ENCODE measurements at regions not wholly inside any gene's neighbourhood (a gene's known extent, or its start where the extent isn't known, plus 50 kb on each side); places are given as distances from the start of the nearest gene placed in this dataset.

- no peaks in the 10 kb centered on the region for H3K4me1 Mint-ChIP-seq (ENCODE audit: low read depth)
- no peaks in the 10 kb centered on the region for H3K36me3 Mint-ChIP-seq (ENCODE audit: low read depth)
- no peaks in the 10 kb centered on the region for H3K9me3 Mint-ChIP-seq
- intact Hi-C loops (cut with micrococcal nuclease), result no loop called here
- no peak overlapping the region for H3K4me3 Mint-ChIP-seq
- no peak overlapping the region for H3K27ac Mint-ChIP-seq
- no peak for DNase-seq (ENCODE audit: low spot score)
- H3K27me3 Mint-ChIP-seq (ENCODE audit: insufficient read depth), result no peaks in the 10 kb centered on the region
Observed at GRCh38 chr16:85216522-85217375, 104.5 kb upstream of the CIBAR2 start.

GRCh38 chr16:85220125-85220839 lies 108.0 kb upstream of the CIBAR2 start:
- H3K27ac Mint-ChIP-seq, result no peak overlapping the region

DNA sequence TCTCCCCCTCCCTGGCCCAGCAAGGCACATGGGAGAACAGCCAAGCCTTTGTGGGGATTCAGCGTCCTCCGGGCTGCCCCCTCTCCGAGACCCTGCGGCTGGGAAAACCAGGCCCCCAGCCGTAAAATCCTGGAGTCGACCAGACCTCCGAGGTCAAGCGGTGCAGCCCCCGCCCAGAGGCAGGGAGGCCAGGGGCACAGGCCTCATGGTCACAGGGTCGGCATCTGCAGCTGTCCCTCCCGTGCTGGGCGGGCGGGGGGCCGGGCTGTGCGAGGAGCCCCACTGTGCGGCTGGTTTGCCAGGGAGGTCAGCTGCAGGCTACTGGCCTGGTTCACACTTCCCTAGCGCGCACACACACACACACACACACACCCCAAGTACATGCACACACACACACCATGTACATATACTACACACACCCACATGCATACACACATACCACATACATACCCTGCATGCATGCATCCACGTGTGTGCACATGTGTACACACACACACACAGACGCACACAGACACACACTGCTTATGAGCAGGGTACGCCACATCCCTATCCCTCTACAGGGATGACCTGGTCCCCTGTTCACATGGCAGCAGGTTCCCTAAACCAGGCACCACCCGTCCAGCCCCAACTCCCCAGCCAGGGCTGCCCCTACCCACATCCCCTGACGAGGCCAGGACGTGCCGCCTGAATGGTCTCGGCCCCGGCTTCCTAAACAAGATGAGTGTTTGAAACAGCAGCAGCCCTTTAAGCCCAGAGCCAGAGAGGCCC lies 108.9 kb upstream of the CIBAR2 start:
- no peaks in the 10 kb centered on the region for H3K27me3 Mint-ChIP-seq (ENCODE audit: insufficient read depth)
- no peaks in the 10 kb centered on the region for H3K9me3 Mint-ChIP-seq
- intact Hi-C loops (cut with micrococcal nuclease), result no loop called here
- H3K36me3 Mint-ChIP-seq (ENCODE audit: low read depth), result no peaks in the 10 kb centered on the region
- H3K27ac Mint-ChIP-seq, result no peak overlapping the region
- no peaks in the 10 kb centered on the region for H3K4me1 Mint-ChIP-seq (ENCODE audit: low read depth)
- H3K4me3 Mint-ChIP-seq, result no peak overlapping the region
- DNase-seq (ENCODE audit: low spot score), result no peak

More at GRCh38 chr16:85220125-85220839, 108.0 kb upstream of the CIBAR2 start:
- Mint-ChIP-seq H3K9me3 (no peaks in the 10 kb centered on the region), H3K4me1 (ENCODE audit: low read depth) (no peaks in the 10 kb centered on the region), H3K36me3 (ENCODE audit: low read depth) (no peaks in the 10 kb centered on the region), H3K27me3 (ENCODE audit: insufficient read depth) (no peaks in the 10 kb centered on the region), H3K4me3 (no peak overlapping the region)
- DNase-seq (ENCODE audit: low spot score), result no peak
- intact Hi-C loops (cut with micrococcal nuclease), result no loop called here

GRCh38 chr16:85221771-85222154 lies 109.5 kb upstream of the CIBAR2 start:
- intact Hi-C loops (cut with micrococcal nuclease), result no loop called here

GRCh38 chr16:85222155-85222863 lies 110.0 kb upstream of the CIBAR2 start:
- no peak for DNase-seq (ENCODE audit: low spot score)
- Mint-ChIP-seq H3K36me3 (ENCODE audit: low read depth) (no peaks in the 10 kb centered on the region), H3K9me3 (no peaks in the 10 kb centered on the region), H3K4me3 (no peak overlapping the region), H3K4me1 (ENCODE audit: low read depth) (no peaks in the 10 kb centered on the region), H3K27ac (no peak overlapping the region), H3K27me3 (ENCODE audit: insufficient read depth) (no peaks in the 10 kb centered on the region)
- intact Hi-C loops (cut with micrococcal nuclease), result no loop called here

More at GRCh38 chr16:85221771-85222154, 109.5 kb upstream of the CIBAR2 start:
- Mint-ChIP-seq H3K4me3 (no peak overlapping the region), H3K27ac (no peak overlapping the region), H3K4me1 (ENCODE audit: low read depth) (no peaks in the 10 kb centered on the region), H3K27me3 (ENCODE audit: insufficient read depth) (no peaks in the 10 kb centered on the region), H3K36me3 (ENCODE audit: low read depth) (no peaks in the 10 kb centered on the region), H3K9me3 (no peaks in the 10 kb centered on the region)
- DNase-seq (ENCODE audit: low spot score), result no peak

DNA sequence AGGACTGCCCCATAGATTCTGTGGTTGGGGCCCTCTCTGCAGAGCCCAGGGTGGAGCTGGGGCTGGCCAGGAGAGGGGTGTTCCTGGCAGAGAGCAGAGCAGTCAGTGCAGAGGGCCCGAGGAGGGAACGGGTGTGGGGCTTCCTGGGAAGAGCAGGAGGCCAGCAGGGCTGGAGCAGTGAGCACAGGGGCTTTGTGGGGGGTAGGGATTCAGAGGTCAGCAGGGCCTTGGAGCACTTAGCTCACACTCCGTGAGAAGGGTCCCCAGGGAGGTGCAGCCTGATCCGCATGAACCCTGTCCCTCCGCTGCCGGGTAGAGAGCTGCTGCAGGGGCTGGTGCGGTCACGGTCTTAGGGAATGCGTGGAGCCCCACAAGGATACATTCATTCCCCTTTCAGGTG lies 113.0 kb upstream of the CIBAR2 start:
- H3K27me3 Mint-ChIP-seq (ENCODE audit: insufficient read depth), result no peaks in the 10 kb centered on the region
- H3K9me3 Mint-ChIP-seq, result no peaks in the 10 kb centered on the region
- intact Hi-C loops (cut with micrococcal nuclease), result no loop called here
- no peaks in the 10 kb centered on the region for H3K4me1 Mint-ChIP-seq (ENCODE audit: low read depth)
- DNase-seq (ENCODE audit: low spot score), result no peak
- no peaks in the 10 kb centered on the region for H3K36me3 Mint-ChIP-seq (ENCODE audit: low read depth)
- no peak overlapping the region for H3K4me3 Mint-ChIP-seq
- no peak overlapping the region for H3K27ac Mint-ChIP-seq

- no peak for DNase-seq (ENCODE audit: low spot score)
- no peak overlapping the region for H3K27ac Mint-ChIP-seq
Observed at GRCh38 chr16:85225721-85226120, 113.4 kb upstream of the CIBAR2 start.

DNA sequence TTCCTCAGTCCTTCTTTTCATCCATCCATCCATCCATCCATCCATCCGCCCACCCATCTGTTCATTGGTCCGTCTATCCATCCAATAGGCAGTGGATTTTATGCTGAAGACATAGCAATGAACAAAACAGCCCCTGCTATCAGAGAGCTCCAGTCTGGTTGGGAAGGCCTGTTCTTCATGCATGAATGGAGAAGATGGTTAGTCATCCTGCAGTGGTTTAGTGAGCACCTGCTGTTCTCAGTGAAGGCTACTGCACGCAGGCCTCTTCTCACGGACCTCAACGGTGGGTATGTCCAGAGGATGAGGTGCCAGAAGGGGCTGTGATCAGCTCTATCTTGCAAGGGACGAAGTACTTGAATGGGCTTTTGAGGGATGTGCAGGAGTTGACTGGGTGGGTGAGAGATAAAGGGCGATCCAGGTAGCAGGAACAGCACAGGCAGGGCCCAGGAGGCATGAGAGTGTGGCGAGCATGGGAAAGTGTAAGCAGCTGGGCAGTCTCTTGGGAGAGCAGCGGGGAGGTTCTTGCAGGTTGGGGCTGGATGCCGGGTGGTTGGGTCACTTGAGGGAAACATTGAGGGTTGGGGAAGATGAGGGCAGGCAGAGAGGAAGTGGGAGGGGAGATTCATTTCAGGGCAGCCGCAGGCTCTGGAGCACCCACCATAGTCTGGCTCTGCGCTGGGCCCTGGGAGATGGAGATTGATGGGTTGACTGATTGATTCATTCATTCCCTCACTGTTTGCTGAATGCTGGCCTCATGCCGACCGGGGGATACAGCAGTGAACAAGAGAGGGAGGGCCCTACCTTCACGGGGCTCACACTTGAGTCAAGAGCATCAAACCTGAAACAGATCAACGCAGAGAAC lies 115.0 kb upstream of the CIBAR2 start:
- no peak for DNase-seq (ENCODE audit: low spot score)
- Mint-ChIP-seq H3K4me3 (no peak overlapping the region), H3K4me1 (ENCODE audit: low read depth) (no peaks in the 10 kb centered on the region), H3K27ac (no peak overlapping the region), H3K36me3 (ENCODE audit: low read depth) (no peaks in the 10 kb centered on the region), H3K9me3 (no peaks in the 10 kb centered on the region), H3K27me3 (ENCODE audit: insufficient read depth) (no peaks in the 10 kb centered on the region)
- intact Hi-C loops (cut with micrococcal nuclease), result no loop called here

More at GRCh38 chr16:85225721-85226120, 113.4 kb upstream of the CIBAR2 start:
- intact Hi-C loops (cut with micrococcal nuclease), result no loop called here
- Mint-ChIP-seq H3K4me3 (no peak overlapping the region), H3K27me3 (ENCODE audit: insufficient read depth) (no peaks in the 10 kb centered on the region), H3K9me3 (no peaks in the 10 kb centered on the region), H3K4me1 (ENCODE audit: low read depth) (no peaks in the 10 kb centered on the region), H3K36me3 (ENCODE audit: low read depth) (no peaks in the 10 kb centered on the region)

DNA sequence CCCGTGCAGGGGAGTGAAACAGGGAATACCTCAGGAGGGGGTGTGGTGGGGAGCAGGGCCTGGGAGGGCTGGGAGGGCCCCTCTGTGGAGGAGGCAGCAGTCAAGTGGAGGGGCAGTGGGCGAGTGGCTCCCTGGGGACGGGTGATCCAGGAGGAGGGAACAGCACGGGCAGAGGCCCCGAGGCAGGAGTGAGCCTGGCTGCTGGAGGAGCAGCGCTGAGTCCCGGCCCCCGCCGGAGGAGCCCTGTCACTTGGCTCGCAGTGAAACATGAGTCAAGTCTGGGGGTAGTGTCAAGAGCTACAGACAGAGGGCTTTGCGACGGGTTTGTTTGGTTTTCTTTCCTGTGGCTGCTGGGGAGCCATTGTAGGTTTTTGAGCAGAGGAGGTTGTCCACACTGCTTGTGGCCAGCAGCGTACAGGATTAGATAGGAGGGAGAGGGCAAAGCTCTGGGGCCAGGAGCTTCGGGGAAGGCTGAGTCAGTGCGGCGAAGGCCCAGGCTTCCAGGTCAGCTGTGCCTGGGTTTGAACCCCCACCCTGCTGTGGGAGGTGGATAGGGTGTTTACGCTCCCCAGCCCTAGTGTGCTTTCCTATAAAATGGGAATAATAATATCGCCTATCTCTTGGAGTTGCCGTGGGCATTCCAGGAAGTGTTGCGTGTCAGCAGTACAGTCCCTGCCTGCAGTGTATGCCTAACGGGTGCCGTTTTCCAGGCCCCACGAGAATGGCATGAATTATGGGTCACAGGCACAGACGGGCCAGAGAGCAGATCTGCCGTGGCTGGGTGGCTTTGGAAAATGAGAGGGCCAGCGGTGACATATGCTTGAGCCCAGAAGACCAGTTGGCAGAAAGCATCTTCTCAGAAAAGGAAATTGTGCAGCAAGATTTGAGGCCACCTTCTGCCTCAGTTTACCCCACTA lies 115.9 kb upstream of the CIBAR2 start:
- no peaks in the 10 kb centered on the region for H3K9me3 Mint-ChIP-seq

GRCh38 chr16:85228970-85229430 lies 116.7 kb upstream of the CIBAR2 start:
- Mint-ChIP-seq H3K4me3 (no peak overlapping the region), H3K36me3 (ENCODE audit: low read depth) (no peaks in the 10 kb centered on the region), H3K9me3 (no peaks in the 10 kb centered on the region), H3K4me1 (ENCODE audit: low read depth) (no peaks in the 10 kb centered on the region), H3K27me3 (ENCODE audit: insufficient read depth) (peaks cover under 1% of the 10 kb centered on the region), H3K27ac (no peak overlapping the region)
- intact Hi-C loops (cut with micrococcal nuclease), result no loop called here
- no peak for DNase-seq (ENCODE audit: low spot score)

More for the DNA sequence above, 115.9 kb upstream of the CIBAR2 start:
- Mint-ChIP-seq H3K4me1 (ENCODE audit: low read depth) (no peaks in the 10 kb centered on the region), H3K36me3 (ENCODE audit: low read depth) (no peaks in the 10 kb centered on the region), H3K27ac (no peak overlapping the region), H3K4me3 (no peak overlapping the region), H3K27me3 (ENCODE audit: insufficient read depth) (no peaks in the 10 kb centered on the region)
- no peak for DNase-seq (ENCODE audit: low spot score)
- intact Hi-C loops (cut with micrococcal nuclease), result no loop called here

DNA sequence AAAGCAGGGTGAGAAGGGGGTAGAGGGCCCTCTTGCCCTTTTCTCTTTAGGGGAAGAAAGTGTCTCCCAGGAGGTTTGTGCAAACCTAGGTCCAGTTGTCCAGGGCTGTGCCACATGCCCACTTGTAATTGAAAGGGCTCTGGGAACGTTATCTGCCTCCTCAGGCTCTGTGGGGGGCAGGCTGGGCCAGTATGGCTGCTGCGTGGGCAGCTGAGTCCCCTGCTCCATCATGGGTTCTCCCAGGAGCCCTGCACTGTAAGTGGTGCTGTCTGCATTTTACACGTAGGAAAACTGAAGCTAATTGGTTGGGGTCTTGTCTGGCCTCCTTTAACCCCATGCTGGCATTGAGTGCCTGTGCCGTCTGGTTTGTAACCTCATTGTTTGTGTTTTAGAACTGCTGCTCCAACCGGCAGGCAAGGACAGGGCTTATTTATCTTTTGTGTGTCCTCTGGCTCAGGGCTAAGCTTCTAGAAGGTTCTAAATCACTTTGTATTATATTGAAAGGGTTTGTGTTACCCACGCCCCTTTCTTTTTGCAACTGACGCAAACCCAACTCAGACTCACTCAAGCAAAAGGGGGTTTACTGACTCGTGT lies 117.7 kb upstream of the CIBAR2 start:
- intact Hi-C loops (cut with micrococcal nuclease), result no loop called here
- Mint-ChIP-seq H3K27ac (no peak overlapping the region), H3K4me3 (no peak overlapping the region), H3K36me3 (ENCODE audit: low read depth) (no peaks in the 10 kb centered on the region), H3K4me1 (ENCODE audit: low read depth) (no peaks in the 10 kb centered on the region), H3K27me3 (ENCODE audit: insufficient read depth) (peaks cover 5% of the 10 kb centered on the region), H3K9me3 (no peaks in the 10 kb centered on the region)
- DNase-seq (ENCODE audit: low spot score), result no peak

Measured in activated T-helper 1 cell treated with anti-CD3 and anti-CD28 coated beads, Interleukin-12 subunit alpha, Interleukin-12 subunit beta, Interleukin-2, Interleukin-4 antibody, amounts not matched to agents 30 ng/mL and 10 ng/mL and 1 ng/mL, durations not matched to agents 14 hours and 24 hours and 36 hours (primary cell).